ENCODE measurements at regions not wholly inside any gene's neighbourhood (a gene's known extent, or its start where the extent isn't known, plus 50 kb on each side); places are given as distances from the start of the nearest gene placed in this dataset.
A peak's percentile ranks its signal among the peaks of the same experiment; 100 is the strongest.

DNA sequence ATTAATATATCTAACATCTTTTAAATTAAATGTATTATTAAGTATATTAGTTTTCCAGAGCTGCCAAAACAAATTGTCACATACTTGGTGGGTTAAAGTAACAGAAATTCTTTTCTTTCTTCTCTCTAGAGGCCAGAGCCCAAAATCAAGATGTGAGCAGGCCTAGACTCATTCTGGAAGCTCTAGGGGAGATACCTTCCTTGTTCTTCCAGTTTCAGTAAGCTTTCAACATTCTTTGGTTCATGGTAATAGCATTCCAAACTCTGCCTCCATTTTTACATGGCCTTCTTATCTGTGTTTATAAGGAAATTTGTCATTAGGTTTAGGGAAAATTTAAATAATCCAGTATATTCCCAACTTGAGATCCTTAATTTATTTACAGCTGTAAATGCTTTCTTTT lies 1054.6 kb upstream of the GBE1 start:
- peak; percentile 55 for DNase-seq (ENCODE audit: low read depth)
- TF ChIP-seq, protein P1, sequence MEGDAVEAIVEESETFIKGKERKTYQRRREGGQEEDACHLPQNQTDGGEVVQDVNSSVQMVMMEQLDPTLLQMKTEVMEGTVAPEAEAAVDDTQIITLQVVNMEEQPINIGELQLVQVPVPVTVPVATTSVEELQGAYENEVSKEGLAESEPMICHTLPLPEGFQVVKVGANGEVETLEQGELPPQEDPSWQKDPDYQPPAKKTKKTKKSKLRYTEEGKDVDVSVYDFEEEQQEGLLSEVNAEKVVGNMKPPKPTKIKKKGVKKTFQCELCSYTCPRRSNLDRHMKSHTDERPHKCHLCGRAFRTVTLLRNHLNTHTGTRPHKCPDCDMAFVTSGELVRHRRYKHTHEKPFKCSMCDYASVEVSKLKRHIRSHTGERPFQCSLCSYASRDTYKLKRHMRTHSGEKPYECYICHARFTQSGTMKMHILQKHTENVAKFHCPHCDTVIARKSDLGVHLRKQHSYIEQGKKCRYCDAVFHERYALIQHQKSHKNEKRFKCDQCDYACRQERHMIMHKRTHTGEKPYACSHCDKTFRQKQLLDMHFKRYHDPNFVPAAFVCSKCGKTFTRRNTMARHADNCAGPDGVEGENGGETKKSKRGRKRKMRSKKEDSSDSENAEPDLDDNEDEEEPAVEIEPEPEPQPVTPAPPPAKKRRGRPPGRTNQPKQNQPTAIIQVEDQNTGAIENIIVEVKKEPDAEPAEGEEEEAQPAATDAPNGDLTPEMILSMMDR (IDR thresholded peaks at IDR 0.05; ENCODE audit: insufficient read depth, low read depth, low read length, missing control alignments), result no peak

DNA sequence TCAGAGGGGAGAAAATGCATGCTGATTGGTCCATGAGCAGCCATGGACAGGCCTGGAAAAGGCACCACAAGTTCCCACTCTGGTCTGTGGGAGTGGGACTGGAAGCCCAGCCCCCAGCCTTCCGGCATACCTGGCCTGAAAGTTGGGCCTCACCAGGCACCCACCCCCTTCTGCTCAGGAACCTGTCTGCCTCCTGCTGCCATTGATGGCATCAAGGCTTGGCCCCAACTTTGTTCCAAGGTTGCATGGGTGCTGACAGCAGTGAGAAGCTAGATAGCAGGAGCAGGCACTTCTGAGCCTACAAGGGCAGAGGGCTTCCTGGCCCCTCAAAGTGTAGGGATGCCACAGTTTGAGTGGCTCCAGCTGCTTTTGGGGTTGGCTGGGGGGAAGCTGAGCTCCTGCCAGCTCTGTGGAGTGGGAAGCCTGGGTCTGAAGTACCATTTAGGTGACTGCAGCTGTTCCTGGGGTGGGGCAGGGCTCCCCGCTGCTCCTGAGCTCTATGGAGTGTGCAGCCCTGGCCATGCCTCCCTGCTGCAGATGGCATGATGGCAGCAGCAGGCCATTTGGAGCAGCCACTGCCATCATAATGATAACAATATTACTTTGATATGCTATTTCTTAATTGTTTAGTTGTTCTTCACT lies 1054.1 kb upstream of the GBE1 start:
- DNase-seq (ENCODE audit: low read depth), result no peak
- TF ChIP-seq, protein P1 (IDR thresholded peaks at IDR 0.05; ENCODE audit: insufficient read depth, low read depth, low read length, missing control alignments), result no peak
- H3K4me3 ChIP-seq (ENCODE audit: low read length), result no peak overlapping the region

More for the DNA sequence above, 1054.6 kb upstream of the GBE1 start:
- no peak overlapping the region for H3K4me3 ChIP-seq (ENCODE audit: low read length)

DNA sequence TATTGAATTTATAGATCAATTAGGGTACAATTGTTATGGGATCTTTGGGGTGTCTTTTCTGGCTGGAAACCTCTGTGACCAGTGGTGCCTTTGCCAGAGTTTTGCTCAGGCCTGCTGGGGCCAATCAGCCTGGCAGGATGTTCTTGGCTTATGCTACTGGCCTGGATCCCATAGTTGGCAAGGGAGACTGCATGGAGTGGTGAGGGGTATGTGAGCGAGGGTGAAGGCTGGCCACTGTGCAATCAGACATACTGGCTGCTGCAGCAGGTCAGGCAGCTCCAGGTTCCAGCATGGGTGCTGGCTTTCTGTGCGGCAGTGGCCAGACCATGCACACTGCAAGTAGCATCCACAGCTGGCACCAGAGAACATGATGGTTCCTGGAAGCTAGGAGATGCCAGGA lies 1053.2 kb upstream of the GBE1 start:
- H3K4me3 ChIP-seq (ENCODE audit: low read length), result no peak overlapping the region
- TF ChIP-seq, protein P1 (IDR thresholded peaks at IDR 0.05; ENCODE audit: insufficient read depth, low read depth, low read length, missing control alignments), result no peak
- DNase-seq (ENCODE audit: low read depth), result no peak

DNA sequence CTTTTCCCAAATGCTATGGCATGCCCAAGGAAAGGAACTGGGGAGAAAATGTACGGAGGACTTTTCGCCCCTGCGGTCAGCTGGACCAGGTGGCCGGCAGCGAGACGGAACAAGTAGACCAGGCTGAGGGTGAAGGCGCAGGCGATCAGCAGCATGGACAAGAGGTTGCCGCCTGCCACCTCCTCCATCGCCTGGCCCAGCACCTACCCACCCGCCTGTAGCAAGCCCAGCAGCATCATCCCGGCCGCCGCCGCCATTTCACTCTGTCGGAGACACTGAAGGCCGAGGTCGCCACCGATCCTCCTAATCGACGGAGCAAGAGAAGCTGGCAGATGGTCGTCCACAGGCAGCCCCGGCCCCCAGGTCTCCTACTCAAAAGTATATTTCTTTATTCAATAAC lies 1046.3 kb upstream of the GBE1 start:
- TF ChIP-seq, protein P1 (IDR thresholded peaks at IDR 0.05; ENCODE audit: insufficient read depth, low read depth, low read length, missing control alignments), result no peak
- no peak for DNase-seq (ENCODE audit: low read depth)
- H3K4me3 ChIP-seq (ENCODE audit: low read length), result no peak overlapping the region

DNA sequence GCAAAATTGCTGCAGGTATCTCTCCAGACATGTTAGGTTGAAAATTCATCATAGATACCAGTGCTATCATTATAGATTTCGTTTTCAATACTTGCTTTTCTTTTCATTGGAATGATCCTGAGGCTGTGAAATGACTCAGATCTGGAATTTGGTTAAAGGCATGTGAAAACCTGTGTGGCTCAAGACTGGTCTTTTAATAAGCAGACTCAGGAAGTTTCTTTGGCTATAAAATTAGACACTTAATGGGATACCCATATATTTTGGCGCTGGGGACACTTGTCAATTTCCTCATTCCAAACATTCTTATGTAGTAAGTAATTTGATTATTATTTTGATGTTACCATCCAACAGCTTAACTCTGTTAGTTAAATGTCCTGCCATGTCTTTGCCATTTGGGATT lies 1041.1 kb upstream of the GBE1 start:
- peak; percentile 70 for DNase-seq (ENCODE audit: low read depth)
- TF ChIP-seq, protein P1 (IDR thresholded peaks at IDR 0.05; ENCODE audit: insufficient read depth, low read depth, low read length, missing control alignments), result no peak
- no peak overlapping the region for H3K4me3 ChIP-seq (ENCODE audit: low read length)

DNA sequence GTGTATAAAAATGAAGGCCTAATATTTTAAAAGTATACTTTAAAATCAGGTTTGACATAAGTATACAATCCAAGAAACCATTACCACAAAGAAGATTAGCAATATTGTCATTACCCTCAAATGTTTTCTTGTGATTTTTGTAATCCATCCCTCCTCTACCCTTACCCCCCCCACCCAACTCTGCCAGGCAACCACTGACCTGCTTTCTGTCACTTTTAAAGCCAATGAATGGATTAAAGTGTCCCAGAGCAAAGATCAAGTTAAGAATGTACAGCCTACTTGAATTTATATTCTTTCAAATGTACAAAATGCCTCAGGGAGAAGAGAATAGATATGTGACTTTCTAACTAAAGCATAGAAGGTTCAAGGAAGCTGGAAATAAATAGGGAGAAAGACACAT lies 1038.8 kb upstream of the GBE1 start:
- TF ChIP-seq, protein P1 (IDR thresholded peaks at IDR 0.05; ENCODE audit: insufficient read depth, low read depth, low read length, missing control alignments), result no peak
- no peak for DNase-seq (ENCODE audit: low read depth)
- no peak overlapping the region for H3K4me3 ChIP-seq (ENCODE audit: low read length)

DNA sequence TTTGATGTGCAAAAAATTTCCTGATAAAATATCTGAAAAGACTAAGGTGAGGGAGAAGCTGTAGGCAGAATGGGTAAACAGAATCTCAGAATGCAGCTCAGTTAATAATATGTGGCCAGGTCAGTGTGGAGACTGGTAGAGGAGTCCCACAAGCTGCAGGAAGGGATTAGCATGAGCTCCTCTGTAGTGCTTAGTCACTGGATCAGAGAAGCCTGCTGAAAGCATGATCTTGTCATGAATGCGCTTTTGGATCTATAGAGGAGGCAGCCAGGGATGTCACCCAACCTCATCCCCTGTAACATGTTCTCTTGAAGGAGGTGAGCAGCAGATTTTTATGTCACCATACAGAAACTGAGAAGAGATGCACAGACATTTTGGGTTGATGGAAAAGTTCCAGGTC lies 1035.3 kb upstream of the GBE1 start:
- no peak for DNase-seq (ENCODE audit: low read depth)
- H3K4me3 ChIP-seq (ENCODE audit: low read length), result no peak overlapping the region
- TF ChIP-seq, protein P1 (IDR thresholded peaks at IDR 0.05; ENCODE audit: insufficient read depth, low read depth, low read length, missing control alignments), result no peak

All from epithelial cell of esophagus (primary cell).